ENCODE measurements at regions not wholly inside any gene's neighbourhood (a gene's known extent, or its start where the extent isn't known, plus 50 kb on each side); places are given as distances from the start of the nearest gene placed in this dataset.

GRCh38 chr16:80254970-80255369 lies 285.8 kb upstream of the DYNLRB2 start:
- DNase-seq: no peak
- Histone ChIP-seq H3K4ac (ENCODE audit: low read depth, low read length) (no peak overlapping the region), H2BK15ac (ENCODE audit: low read depth, low read length) (no peak overlapping the region), H4K20me1 (ENCODE audit: control insufficient read depth, insufficient read depth, insufficient read length) (no peaks in the 10 kb centered on the region), H2BK120ac (ENCODE audit: low read depth, low read length, poor library complexity, severe bottlenecking) (no peak overlapping the region), H4K91ac (ENCODE audit: insufficient read length, low read depth, low read length) (no peak overlapping the region), H3K79me1 (ENCODE audit: insufficient read depth, low read depth, low read length, poor library complexity, severe bottlenecking) (no peaks in the 10 kb centered on the region), H3K4me1 (ENCODE audit: insufficient read depth, low read length) (no peaks in the 10 kb centered on the region), H3K79me2 (ENCODE audit: insufficient read depth, low read length) (no peaks in the 10 kb centered on the region), H4K8ac (replicated peaks; ENCODE audit: insufficient read length, low read depth, low read length) (no peak overlapping the region), H2AK5ac (ENCODE audit: insufficient read length, low read length) (no peak overlapping the region), H3K18ac (ENCODE audit: insufficient read length, low read depth, low read length) (no peak overlapping the region), H3K14ac (ENCODE audit: insufficient read depth, low read length) (no peak overlapping the region), H3K23me2 (ENCODE audit: insufficient read length, low read depth, low read length, poor library complexity, severe bottlenecking) (no peaks in the 10 kb centered on the region), H3K27ac (ENCODE audit: insufficient read length, low read depth, low read length) (no peak overlapping the region), H2AFZ (ENCODE audit: low read length) (no peak overlapping the region), H3K27me3 (ENCODE audit: insufficient read depth, low read length) (no peaks in the 10 kb centered on the region), H3K4me2 (ENCODE audit: insufficient read depth, insufficient read length, low read length) (no peak overlapping the region), H3K9me3 (ENCODE audit: control insufficient read depth, low read depth, low read length) (no peaks in the 10 kb centered on the region), H2BK5ac (ENCODE audit: insufficient read length, low read length) (no peak overlapping the region), H3K9ac (ENCODE audit: extremely low read depth, insufficient read length, low read length) (no peak overlapping the region), H3K56ac (ENCODE audit: insufficient read length, low read depth, low read length) (no peak overlapping the region), H2BK12ac (ENCODE audit: insufficient read length, low read depth, low read length) (no peak overlapping the region), H3T11ph (ENCODE audit: low read length) (no peak overlapping the region), H2BK20ac (ENCODE audit: low read depth, low read length, poor library complexity, severe bottlenecking) (no peak overlapping the region), H3K23ac (ENCODE audit: insufficient read length, low read depth, low read length) (no peak overlapping the region), H4K5ac (ENCODE audit: insufficient read length, low read depth, low read length) (no peak overlapping the region)
- no peak for TF ChIP-seq CTCF (conservative IDR thresholded peaks at IDR 0.05)
- Mint-ChIP-seq H3K27ac (no peak overlapping the region), H3K9me3 (no peaks in the 10 kb centered on the region), H3K27me3 (ENCODE audit: low read depth) (no peaks in the 10 kb centered on the region), H3K36me3 (ENCODE audit: insufficient read depth in 1 of 3, low read depth in 3 of 3) (no peaks in the 10 kb centered on the region), H3K4me3 (no peak overlapping the region), H3K4me1 (peaks cover 2 to 4% of the 10 kb centered on the region in 2 experiments)
- WGBS (ENCODE audit: extremely low coverage, insufficient read length, low lambda C conversion rate): 100% methylated on average over 4 of the region's 4 CpGs

Measured in H9 (cell line).